ENCODE measurements at regions not wholly inside any gene's neighbourhood (a gene's known extent, or its start where the extent isn't known, plus 50 kb on each side); places are given as distances from the start of the nearest gene placed in this dataset.

DNA sequence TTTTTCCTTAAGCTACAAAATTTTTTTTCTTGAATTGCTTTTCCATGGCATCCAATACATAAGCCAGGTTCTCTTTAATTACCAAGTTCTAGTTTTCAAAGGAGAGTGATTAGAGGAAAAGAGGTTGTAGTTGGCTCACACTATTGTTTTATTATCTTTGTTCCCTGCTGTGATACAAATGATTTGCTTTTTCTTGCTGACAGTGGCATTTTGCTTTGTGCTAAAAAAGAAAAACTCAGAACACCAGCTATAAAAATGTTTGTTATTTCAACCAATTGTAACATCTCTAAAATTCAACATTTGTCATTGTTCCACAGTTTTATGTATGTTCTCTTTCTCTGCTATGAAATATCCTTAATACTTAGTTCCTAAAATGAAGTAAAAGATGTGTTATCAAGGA lies 1817.2 kb downstream of the STIM2 start:
- DNase-seq (ENCODE audit: low read depth) = no peak

DNA sequence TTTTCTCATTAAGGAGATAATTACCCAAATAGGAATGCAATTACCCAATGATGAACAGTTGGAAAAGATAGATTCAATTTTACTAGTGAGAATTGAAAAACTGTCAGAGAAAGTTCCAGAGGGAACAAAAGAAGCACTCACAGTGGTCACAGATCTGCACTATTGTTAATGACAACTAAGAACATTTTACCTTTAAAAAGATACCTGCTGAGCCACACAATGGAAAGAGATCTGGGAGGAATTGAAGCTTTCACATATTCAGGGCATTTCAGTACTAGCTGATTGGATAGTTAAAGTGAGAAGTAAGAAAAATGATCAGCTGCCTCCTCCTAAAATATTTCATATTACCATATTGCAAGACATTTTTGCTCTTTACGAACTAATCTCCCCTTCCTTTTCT lies 1822.2 kb downstream of the STIM2 start:
- no peak for DNase-seq (ENCODE audit: low read depth)

DNA sequence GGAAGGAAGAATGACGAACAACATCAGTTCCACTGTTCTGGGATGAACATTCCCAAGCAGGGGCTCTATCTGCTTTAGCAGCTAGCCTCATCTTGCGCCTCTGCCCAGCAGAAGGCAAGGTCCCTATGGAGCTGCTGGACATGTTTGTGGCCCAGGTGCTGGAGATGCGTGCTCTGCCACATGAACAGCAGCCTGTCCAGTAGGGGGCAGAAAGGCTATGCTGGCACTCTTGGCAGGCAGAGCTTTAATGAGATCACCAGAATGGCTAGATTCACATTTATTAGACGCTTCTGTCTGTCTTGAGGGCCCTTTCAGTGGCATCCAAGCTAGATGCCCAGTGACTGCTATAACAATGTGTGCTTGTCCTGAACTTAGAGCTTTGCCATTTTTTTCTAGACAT lies 1826.0 kb downstream of the STIM2 start:
- peak; percentile 3 for DNase-seq (ENCODE audit: low read depth)

DNA sequence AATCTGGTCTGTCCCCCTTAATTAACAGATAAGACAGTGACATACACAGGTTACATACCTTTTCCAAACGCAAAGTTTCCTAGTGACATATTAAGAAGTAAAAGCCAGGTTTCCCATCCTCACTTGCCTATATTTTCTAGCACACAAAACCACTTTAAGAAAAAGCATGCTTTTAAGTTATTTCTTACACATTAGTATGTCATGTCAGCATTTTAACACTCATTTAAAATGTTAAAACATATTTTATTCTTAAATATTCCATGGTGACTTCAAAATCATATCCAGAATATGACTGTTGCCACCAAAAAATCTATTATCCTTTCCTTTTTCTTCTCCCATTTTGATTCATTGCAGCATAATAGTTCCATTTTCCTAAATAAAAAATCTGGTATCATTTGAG lies 1830.2 kb downstream of the STIM2 start:
- no peak for DNase-seq (ENCODE audit: low read depth)

DNA sequence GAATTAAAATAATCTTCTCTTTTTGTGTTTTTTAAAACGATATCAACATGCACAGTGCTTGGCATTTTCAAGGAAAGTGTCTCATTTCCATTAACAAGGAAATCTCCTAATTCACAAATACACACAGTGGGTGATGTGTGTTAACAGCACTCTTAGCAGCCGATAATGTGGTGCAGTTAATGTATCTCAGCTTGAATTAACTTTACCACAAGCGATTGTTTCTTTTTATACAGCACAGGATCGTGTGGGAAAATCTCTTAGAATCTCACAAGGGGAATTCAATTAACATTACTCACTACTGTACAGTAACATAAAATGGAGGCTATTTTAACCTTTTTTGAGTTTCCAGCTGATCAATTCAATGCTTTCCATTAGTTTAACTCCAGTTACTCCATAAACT lies 1841.9 kb downstream of the STIM2 start:
- DNase-seq (ENCODE audit: low read depth) = no peak

GRCh38 chr4:28709891-28710290 lies 1849.2 kb downstream of the STIM2 start:
- no peak for DNase-seq (ENCODE audit: low read depth)

GRCh38 chr4:28723371-28723770 lies 1862.7 kb downstream of the STIM2 start:
- DNase-seq (ENCODE audit: low read depth) = no peak

DNA sequence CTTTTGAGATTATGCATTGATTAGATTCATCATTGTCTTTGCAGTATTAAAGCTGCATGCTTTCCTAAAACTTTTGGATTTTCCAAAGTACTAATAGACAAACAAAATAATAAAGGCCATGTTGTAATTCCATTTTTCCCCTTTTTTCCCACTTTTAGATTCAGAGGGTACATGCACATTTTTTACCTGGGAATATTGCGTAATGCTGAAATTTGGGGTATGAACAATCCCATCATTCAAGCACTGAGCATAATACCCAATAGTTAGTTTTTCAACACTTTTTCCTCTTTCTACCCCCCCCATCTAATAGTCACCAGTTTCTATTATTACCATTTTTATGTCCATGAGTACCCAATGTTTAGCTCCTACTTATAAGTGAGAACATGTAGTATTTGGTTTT lies 1863.6 kb downstream of the STIM2 start:
- DNase-seq (ENCODE audit: low read depth) = no peak

DNA sequence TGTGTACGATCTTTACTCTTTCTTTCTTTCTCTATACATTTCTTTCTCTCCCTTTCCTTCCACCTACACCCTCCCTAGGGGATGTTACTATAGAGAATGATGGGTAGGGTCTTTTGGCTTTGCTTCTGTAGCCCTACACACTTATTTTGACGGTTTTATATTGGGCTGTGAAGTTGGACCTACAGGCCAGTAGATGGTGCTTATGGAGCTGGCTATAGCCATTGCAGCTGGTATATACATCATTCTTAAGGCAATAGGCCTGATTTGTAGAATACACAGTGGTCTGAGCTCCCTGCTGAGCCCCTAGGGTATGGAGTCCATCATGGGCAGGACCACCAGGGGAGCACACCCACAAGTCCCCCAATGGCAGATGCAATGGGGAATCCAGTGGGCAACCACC lies 1869.7 kb downstream of the STIM2 start:
- no peak for DNase-seq (ENCODE audit: low read depth)

- no peak for DNase-seq (ENCODE audit: low read depth)
These were observed 1883.4 kb downstream of the STIM2 start for GRCh38 chr4:28744066-28744465.

DNA sequence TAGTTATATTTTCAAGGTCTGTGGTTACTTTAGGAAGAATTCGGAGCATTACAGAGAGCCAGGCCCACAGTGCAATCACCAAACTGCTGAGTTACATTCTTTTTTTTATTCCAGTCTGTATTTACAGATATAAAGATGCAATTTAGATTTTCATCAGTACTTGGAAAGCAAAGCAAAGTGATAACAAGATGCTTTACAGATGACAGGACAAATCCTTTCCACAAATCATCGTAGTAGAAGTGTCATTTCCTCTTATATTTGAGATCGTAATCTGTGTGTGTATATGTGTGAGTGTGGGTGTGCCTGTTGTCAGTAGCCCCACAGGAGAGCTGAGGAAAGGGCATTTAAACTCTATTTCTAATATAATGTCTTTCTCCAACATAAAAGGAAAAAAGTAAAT lies 1893.7 kb downstream of the STIM2 start:
- no peak for DNase-seq (ENCODE audit: low read depth)

DNA sequence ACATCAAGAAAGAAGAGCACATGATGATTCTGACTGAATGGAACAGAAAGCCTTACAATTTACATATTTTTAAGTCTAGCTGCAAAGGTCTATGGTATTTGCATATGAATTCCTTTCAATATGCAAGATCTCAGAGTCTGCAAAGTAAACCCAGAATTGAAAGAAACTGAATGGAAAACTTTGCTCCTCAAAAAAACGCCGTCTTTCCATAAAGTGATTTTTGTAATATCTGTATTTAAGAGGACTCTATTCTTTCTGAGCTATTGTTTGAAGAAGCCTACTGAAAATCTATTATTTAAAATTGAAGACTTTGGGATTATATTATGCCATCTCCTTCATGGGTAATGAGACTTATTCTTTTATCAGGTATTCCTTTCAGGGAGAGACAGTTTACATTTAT lies 1894.4 kb downstream of the STIM2 start:
- no peak for DNase-seq (ENCODE audit: low read depth)

DNA sequence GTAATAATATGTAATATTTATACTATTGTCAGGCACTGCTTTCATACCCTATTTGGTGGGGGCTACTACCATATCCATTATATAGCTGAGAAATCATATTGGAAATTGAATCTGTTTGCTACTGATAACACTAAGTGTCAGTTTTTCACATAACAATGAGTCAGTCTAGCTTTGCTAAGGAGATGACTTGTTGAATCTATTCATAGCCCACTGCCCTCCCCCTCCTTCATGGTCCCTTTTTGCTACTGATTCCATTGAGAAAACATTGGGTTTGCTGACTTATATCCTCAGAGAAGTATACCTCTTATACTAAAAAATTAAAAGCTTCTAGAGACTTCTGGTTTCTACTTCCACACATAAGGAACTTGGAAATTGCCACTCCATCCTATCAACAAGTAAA lies 1898.4 kb downstream of the STIM2 start:
- DNase-seq (ENCODE audit: low read depth) = no peak

DNA sequence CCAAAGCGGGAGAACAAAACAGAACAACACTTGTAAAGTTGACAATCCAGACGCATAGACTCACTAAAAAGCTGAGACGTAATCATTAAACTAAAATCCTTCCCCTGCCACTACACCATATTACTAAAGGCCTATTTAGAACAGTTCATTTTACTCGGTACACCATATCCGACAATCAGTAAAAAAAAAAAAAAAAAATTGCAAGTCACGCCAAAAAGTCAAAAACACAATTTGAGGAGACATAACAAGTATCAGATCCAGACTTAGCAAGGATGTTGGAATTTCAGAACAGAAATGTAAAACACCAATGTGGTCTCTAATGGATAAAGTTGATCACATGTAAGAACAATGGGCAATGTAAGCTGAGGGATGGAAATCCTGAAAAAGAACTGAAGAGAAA lies 1899.4 kb downstream of the STIM2 start:
- no peak for DNase-seq (ENCODE audit: low read depth)

GRCh38 chr4:28772066-28772465 lies 1911.4 kb downstream of the STIM2 start:
- DNase-seq (ENCODE audit: low read depth) = peak; percentile 56

GRCh38 chr4:28772788-28773187 lies 1912.1 kb downstream of the STIM2 start:
- no peak for DNase-seq (ENCODE audit: low read depth)

DNA sequence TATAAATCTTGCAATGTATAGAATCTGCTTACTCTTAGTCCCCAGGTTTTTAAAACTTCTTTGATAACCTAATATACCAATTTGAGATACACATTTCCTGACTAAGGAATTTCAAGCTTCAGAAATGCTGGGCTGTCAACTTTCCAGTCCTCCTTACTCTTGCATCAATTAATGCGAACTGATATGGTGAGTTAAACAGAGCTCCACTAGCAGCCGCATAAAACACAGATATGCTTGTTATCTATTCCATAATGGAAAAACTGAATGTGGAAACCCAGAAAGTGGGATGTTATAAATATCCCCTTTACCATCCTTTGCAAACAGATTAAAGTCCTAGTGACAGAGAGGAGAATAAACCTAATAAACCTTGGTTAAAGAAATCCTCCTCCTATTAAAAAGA lies 1913.7 kb downstream of the STIM2 start:
- DNase-seq (ENCODE audit: low read depth) = no peak

DNA sequence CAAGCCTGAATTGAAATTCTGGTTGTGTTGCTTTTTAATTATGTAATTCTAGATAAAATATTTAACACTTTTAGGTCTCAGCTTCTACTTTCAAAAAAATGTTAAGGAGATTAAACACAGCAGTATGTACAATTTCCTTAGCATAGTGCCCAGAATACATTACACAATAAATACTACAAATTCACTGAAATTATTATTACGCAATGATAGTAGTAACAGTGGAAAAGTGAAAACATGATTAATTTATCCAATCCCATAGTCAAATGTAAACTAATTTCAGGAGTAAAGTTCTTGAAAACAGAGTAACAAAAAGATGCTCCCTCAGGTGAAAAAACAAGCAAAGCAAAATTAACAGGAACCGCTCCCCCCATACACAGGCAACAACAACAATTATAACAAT lies 1915.4 kb downstream of the STIM2 start:
- no peak for DNase-seq (ENCODE audit: low read depth)

- DNase-seq (ENCODE audit: low read depth) = no peak
These were observed 1923.5 kb downstream of the STIM2 start for GRCh38 chr4:28784188-28784587.

DNA sequence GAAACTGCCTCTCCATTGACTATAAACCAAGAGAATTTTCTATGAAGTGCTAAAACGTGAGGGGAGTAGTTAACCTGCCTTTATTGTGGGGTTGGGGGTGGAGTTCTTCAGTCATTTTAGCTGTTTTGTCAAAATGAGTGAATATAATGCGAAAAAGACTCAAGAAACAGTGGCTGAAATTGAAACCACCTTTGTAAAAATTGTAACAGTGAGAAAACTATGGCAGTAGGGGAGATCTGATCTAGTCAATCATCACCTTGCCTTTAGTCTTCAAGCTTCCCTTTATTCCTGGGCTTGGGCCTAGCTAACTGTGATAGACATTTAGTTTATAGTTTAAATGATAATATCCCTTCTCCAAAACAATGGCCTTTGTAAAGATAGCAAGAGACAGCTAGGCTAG lies 1927.3 kb downstream of the STIM2 start:
- DNase-seq (ENCODE audit: low read depth) = no peak

- no peak for DNase-seq (ENCODE audit: low read depth)
These were observed 1928.4 kb downstream of the STIM2 start for GRCh38 chr4:28788929-28789490.

DNA sequence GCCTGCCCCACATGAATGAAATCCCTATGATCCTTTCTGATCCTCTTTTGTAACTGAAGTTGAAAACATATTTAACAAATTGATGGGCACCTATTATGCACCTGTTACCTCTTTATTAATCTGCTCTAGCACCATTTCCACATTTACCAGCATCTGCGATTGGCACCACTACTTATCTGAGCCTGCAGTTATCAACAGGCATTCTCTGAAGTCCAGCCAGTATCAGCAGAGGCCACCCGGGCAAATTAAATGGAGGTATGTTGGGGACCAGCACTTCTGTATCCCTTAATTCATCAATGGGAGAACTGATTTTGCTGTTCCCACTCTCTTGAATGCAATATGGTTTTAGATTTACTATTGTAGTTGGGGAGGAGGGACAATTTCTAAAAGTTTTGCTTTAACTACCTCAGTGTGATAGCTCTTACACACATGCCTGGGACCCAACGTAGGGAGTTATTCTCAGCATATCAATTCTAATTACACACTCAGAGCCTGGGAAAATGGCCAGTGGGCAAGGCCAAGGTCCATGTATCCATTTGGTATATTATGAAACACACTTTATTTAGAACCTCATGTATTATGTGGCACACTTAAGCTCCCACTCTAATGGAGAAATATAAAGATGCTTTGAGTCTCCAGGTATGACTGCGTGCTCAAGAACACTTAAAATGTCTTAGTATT lies 1927.1 kb upstream of the PCDH7 start:
- DNase-seq (ENCODE audit: low read depth) = no peak

DNA sequence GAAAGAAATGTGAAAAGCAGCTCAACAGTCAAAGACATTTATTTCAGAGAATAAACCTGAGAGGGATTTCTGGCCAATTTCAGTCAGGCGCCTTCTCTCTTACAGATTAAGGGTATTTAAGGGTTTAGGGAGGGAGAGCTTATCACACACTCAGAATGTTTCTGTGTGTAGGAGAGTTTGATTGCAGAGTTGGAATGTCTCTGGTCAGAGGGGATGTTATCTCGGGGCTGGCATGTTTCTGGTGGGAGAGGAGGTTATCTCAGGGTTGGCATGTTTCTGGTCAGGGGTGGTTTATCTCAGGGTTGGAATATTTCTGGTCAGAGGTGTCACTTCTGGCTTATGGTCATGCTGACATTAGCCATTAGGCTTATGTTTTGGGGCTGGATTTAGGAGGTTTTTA lies 1920.5 kb upstream of the PCDH7 start:
- no peak for DNase-seq (ENCODE audit: low read depth)

- DNase-seq (ENCODE audit: low read depth) = no peak
These were observed 1909.1 kb upstream of the PCDH7 start for GRCh38 chr4:28811025-28811424.

All from HS-5 (cell line).